Left lobe of liver (tissue), 2 donors: ENCODE measurements at regions not wholly inside any gene's neighbourhood (a gene's known extent, or its start where the extent isn't known, plus 50 kb on each side); places are given as distances from the start of the nearest gene placed in this dataset.
A peak's percentile ranks its signal among the peaks of the same experiment; 100 is the strongest.

Experiments
- ATAC-seq: fragments of 200-7000 bp; cut with Tn5 transposase; one replicate; pipeline ENCODE4 v1.9.1; 2020; ENCODE audit warnings: mild to moderate bottlenecking, moderate library complexity
- DNase-seq: peaks from one replicate; pipeline ENCODE4 v3.0.0-alpha.2; 2020; ENCODE audit warnings: low spot score
- donor health status: DM: no; HTN: no; CAD: no; lungs with moderate emphysema.
- donor health status: DM: no; HTN: yes; CAD: no.

DNA sequence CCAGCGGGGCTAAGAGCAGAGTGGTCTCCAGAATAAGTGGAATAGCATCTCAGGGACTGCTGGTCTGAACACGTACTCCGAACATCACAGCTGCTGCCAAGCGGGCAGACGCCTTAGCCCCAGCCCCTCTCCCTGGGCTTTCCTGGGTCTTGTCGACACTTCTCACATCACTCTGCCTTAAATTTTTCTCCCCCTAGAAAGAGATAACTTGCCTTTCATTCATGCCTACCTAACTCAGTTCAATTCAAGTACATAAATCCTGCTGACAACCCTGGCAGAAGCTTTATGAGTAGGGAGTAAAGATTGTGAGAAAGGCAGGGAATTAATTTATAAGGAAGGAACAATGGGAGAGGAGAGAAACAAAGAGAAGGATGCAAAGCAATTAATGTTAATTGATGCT lies 202.9 kb upstream of the TNP1 start:
- ATAC-seq, result no peak
- DNase-seq, result no peak

DNA sequence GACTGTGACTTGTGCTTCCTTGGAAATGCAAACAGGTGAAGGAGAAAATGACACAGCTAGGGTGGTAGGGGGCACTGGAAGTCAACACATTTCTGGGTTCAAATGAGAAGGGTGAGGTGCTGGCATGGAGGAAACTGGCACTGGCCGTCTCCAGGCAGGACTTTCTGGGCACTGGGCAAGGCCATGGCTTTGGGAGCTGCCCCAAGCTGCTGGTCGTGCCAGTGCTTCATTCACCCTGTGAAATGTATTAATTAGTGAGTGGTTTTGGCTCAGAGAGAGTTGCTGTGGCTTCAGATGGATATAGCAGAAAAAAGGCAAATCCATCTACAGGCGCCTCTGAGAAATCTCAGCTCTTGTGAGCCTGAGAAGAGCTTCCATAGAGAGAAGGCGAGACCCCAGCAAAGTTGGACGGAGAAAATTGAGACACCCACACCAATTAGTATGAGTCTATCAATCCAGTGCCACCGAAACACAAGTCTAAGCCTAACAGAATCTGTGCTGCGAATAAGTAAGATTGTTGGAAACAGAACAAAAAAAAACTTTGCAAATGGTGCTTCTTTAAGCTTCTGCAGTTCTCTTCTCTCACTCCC lies 202.1 kb upstream of the TNP1 start:
- DNase-seq, result no peak
- no peak for ATAC-seq

DNA sequence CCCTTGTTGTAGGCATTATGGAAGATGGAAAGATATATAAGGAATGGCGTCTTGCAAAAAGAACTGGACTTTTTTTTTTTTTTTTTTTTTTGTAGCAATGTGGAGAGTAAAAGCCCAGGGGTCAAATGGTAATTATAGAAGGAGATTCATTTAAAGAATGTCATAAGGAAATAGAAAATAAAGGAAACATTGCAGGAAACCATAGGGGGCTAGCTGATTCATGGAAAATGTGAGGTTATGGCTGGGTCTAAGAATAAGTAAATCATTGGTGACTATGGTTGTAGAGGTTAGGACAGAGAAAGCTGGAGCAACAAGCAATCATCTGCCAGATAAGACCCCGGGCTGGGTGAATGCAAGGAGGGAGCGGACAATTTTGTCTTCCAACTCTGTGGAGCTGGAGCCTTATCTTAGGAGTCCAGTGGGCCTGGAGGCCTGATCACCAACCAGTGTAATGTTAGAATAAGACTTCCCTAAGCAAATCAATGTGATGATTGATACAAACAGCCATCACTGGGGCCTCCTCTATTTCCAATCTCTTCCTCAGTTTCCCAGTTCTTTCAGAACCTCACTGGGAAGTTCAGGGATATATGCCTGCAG lies 201.2 kb upstream of the TNP1 start:
- DNase-seq (no peak), ATAC-seq (no peak)

DNA sequence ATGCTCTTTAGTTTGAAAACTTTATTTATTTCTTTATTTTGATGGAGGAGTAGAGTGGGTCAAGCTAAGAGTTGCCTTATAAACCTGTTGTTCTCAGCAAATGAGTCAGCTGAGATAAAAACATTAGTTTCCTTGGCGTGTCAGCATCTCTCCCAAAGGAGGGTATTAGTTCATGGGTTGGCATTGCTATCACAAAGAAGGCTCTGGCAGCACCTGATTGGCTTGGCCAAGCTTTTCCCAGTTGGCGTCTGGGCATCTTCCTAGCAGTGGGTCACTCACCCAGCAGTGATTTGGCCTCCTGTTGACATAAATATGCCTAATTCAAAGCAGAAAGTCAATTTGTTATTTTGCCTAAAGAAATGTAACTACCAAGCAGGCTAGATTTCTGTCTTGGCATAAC lies 200.7 kb upstream of the TNP1 start:
- DNase-seq (no peak), ATAC-seq (no peak)

GRCh38 chr2:217058791-217059755 lies 199.2 kb upstream of the TNP1 start:
- DNase-seq, result no peak
- peak; percentile 47 for ATAC-seq

- DNase-seq (no peak), ATAC-seq (no peak)
Observed at GRCh38 chr2:217057773-217058172, 197.9 kb upstream of the TNP1 start.

GRCh38 chr2:217055624-217056023 lies 195.8 kb upstream of the TNP1 start:
- ATAC-seq, result no peak

GRCh38 chr2:217054791-217055190 lies 194.9 kb upstream of the TNP1 start:
- DNase-seq (no peak), ATAC-seq (no peak)

More at GRCh38 chr2:217055624-217056023, 195.8 kb upstream of the TNP1 start:
- DNase-seq, result no peak

- DNase-seq, result no peak
- ATAC-seq, result peak; percentile 26
Observed at GRCh38 chr2:217052856-217053577, 193.2 kb upstream of the TNP1 start.

- DNase-seq (no peak), ATAC-seq (no peak)
Observed at GRCh38 chr2:217051416-217051815, 191.6 kb upstream of the TNP1 start.

DNA sequence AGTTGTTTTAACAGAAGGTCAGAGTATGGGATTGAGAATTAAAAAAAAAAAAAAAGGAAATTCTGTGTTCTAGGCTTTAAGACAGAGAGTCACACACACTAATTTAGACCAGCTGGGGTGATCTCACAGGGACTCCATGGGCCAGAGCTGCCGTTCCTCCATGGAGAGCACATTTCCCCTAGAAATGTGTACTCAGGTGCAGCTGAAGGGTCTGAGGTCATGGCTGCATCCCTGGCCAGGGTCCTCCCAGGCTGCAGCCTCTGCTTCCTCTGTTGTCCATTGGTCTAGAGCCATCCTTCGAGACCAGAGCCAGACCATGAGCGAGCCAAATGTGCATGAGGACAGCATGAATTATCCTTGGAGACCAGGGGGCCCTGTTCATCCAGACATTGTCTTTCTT lies 190.1 kb upstream of the TNP1 start:
- no peak for ATAC-seq
- no peak for DNase-seq

DNA sequence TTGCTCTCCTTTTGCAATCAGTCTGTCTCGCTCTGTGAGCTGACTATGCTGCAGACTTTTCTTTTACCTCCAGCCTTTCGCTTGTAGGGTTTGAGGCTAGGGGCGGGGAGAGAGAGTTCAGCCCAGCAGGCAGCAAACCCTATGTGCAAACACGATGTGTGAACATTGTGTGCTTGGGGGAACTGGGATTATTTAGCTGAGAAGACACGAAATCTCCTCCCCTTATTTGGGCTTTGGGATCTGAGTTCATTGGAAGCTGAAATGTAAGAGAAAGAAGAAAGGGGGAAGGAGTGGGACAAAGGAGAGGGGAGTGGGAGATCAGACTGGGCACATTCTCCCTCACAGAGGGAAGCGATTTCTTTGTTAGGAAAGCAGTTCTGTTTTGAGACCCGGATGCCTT lies 189.6 kb upstream of the TNP1 start:
- DNase-seq (no peak), ATAC-seq (no peak)

- ATAC-seq (no peak), DNase-seq (no peak)
Observed at GRCh38 chr2:217048730-217049129, 188.9 kb upstream of the TNP1 start.

- no peak for ATAC-seq
Observed at GRCh38 chr2:217047631-217048030, 187.8 kb upstream of the TNP1 start.

DNA sequence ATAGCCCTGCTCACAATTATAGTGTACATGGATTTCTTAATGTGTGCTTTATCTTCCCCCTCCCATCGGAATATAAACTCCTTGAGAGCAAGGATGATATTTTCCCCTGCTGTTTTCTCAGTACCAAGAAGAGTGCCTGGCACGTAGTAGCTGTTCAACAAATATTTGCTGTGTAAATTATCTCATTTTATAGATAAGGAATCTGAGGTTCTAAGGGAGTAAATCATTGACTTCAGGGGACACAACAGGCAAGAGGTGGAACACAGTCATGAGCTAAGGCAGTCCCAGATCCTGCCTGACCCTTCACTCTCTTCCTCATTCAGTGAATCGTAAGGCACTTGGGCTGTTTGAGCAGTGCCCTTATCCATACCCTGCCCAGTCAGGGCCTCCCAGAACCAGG lies 187.3 kb upstream of the TNP1 start:
- ATAC-seq (peak; percentile 39), DNase-seq (no peak)

More at GRCh38 chr2:217047631-217048030, 187.8 kb upstream of the TNP1 start:
- DNase-seq, result no peak

- DNase-seq, result no peak
- ATAC-seq, result peak; percentile 46
Observed at GRCh38 chr2:217045700-217046475, 186.0 kb upstream of the TNP1 start.

DNA sequence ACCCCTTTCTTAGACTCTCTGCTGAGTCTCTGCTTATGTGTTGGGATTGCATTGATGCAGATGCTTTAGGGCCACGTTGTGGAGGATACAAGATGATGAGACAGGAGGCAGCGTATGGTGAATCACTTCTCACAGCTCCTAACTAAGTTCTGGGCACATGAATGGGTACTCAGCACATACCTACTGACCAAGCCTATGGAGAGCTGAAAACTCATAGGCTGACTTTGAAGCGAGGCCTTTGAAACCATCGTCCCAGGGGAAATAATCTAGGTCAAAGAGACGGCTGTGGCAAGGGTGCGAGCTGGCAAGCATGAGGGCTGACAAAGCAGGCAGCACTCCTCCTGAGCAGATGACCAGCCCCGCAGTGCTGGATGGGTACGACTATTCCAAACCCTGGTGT lies 180.2 kb upstream of the TNP1 start:
- ATAC-seq (no peak), DNase-seq (no peak)

GRCh38 chr2:217038001-217038400 lies 178.1 kb upstream of the TNP1 start:
- ATAC-seq (no peak), DNase-seq (no peak)

- no peak for ATAC-seq
- no peak for DNase-seq
Observed at GRCh38 chr2:217037353-217037752, 177.5 kb upstream of the TNP1 start.

- no peak for DNase-seq
- ATAC-seq, result no peak
Observed at GRCh38 chr2:217035967-217036366, 176.1 kb upstream of the TNP1 start.

GRCh38 chr2:217033186-217033585 lies 173.3 kb upstream of the TNP1 start:
- DNase-seq (no peak), ATAC-seq (no peak)
